GM19043 (cell line): ENCODE measurements at regions not wholly inside any gene's neighbourhood (a gene's known extent, or its start where the extent isn't known, plus 50 kb on each side); places are given as distances from the start of the nearest gene placed in this dataset.
"Not testable (repeated sequence)": the region's sequence is repeated elsewhere in the genome, so short reads cannot be mapped to it uniquely, and the experiment has no call there.

ENCODE experiments used
- ATAC-seq: cut with Tn5 transposase; IDR thresholded peaks from one replicate; pipeline ENCODE4 v1.9.1; 2021; ENCODE audit warnings: low read depth; ENCODE audit not compliant: unreplicated experiment

GRCh38 chrX:128664211-128664610, 612.0 kb upstream of the ACTRT1 start:
- ATAC-seq, result no peak

GRCh38 chrX:128653524-128654060, 601.4 kb upstream of the ACTRT1 start:
- no peak for ATAC-seq

GRCh38 chrX:128650326-128650725, 598.1 kb upstream of the ACTRT1 start:
- ATAC-seq, result no peak

- ATAC-seq, result no peak
Measured at GRCh38 chrX:128634754-128635153, 582.6 kb upstream of the ACTRT1 start.

GRCh38 chrX:128623361-128623760, 571.2 kb upstream of the ACTRT1 start:
- no peak for ATAC-seq

GRCh38 chrX:128622296-128622695, 570.1 kb upstream of the ACTRT1 start:
- ATAC-seq, result no peak

GRCh38 chrX:128619490-128619889, 567.3 kb upstream of the ACTRT1 start:
- no peak for ATAC-seq

GRCh38 chrX:128616933-128617332, 564.7 kb upstream of the ACTRT1 start:
- ATAC-seq, result no peak

GRCh38 chrX:128606817-128607216, 554.6 kb upstream of the ACTRT1 start:
- not testable (repeated sequence) for ATAC-seq

- ATAC-seq, result not testable (repeated sequence)
Measured at GRCh38 chrX:128606357-128606756, 554.2 kb upstream of the ACTRT1 start.

GRCh38 chrX:128601706-128602105, 549.5 kb upstream of the ACTRT1 start:
- no peak for ATAC-seq

GRCh38 chrX:128599632-128600031, 547.4 kb upstream of the ACTRT1 start:
- no peak for ATAC-seq

GRCh38 chrX:128582036-128582435, 529.8 kb upstream of the ACTRT1 start:
- no peak for ATAC-seq

- no peak for ATAC-seq
Measured at GRCh38 chrX:128581615-128582014, 529.4 kb upstream of the ACTRT1 start.

- ATAC-seq, result no peak
Measured at GRCh38 chrX:128543114-128543513, 490.9 kb upstream of the ACTRT1 start.

- no peak for ATAC-seq
Measured at GRCh38 chrX:128518508-128518907, 466.3 kb upstream of the ACTRT1 start.

GRCh38 chrX:128517691-128518090, 465.5 kb upstream of the ACTRT1 start:
- no peak for ATAC-seq

- no peak for ATAC-seq
Measured at GRCh38 chrX:128504496-128504895, 452.3 kb upstream of the ACTRT1 start.

- ATAC-seq, result no peak
Measured at GRCh38 chrX:128464116-128464515, 411.9 kb upstream of the ACTRT1 start.

GRCh38 chrX:128460835-128461234, 408.6 kb upstream of the ACTRT1 start:
- no peak for ATAC-seq

- ATAC-seq, result no peak
Measured at GRCh38 chrX:128458888-128459287, 406.7 kb upstream of the ACTRT1 start.

- ATAC-seq, result no peak
Measured at GRCh38 chrX:128457674-128458073, 405.5 kb upstream of the ACTRT1 start.

GRCh38 chrX:128439159-128439558, 387.0 kb upstream of the ACTRT1 start:
- ATAC-seq, result no peak
